NOMO-1 treated with DMSO at 0.1 percent for 48 hours (cell line): ENCODE measurements at regions not wholly inside any gene's neighbourhood (a gene's known extent, or its start where the extent isn't known, plus 50 kb on each side); places are given as distances from the start of the nearest gene placed in this dataset.

Experiments used
- DNase-seq: peaks from one replicate; lab custom pipeline; 2025; ENCODE audit not compliant: unreplicated experiment; lab: John Stamatoyannopoulos, UW

DNA sequence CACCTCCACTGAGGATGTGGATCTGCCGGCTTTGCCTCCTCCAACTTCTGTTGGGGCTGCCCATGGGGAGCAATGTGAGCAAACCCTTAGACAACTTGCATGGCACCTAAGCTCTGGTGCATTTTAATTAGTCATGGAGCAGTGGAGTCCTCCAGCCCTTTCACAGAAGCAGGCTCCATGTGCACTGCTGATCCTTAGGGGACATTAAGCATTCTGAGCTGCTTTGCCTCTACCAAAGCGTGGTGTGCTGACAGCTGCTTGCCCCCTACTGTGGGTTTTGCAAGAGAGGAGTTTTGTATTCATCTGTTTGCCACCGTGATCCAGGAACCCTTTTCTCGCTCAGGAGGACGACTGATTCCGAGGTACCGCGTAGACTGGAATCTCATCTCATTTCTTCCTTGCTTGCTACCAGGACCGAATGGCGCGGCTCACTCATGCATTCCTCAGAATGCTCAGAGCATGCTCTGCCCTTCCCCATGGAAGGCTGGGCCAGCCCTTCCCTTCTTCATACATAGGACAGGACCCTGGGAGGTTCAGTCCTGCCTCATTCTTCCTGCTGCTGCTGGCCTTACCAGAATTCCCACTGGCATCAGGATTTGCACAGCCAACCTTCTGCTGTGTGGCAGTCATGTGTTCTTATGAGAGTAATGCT is 432.5 kb downstream of the GADD45G start:
- DNase-seq: no peak

DNA sequence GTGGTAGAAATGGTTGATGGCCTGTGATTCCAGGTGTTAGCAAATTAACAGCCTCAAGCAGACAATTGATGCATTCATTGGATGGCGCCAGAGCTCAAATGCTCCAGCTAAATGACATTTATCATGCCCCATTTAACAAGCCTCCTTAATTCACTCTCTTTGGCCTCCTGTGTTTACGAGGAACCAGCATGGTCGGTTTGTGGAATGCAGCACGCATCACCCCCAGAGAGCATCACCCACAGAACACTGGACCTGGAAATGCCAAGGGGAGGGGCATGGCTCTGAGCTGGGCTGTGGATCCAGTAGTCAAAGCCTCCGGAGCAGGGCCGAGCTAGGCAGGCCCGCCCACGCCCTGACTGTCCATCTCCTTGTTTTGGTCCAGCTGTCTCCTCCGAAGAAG is 434.0 kb downstream of the GADD45G start:
- no peak for DNase-seq

DNA sequence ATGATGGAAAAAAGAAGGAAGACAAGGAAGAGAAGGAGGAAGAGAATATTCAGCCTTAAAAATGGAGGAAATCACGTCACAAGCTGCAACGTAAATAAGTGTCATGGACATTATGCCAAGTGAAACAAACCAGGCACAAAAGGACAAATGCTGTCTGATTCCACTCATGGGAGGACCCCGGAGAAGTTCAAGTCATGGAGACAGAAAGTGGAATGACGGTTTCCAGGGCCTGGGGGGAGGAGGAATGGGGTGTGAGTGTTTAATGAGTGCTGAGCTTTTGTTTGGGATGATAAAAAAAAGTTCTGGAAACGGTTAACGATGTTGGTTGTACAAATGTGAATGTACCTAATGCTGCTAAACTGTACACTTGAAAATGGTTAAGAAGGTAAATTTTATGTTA is 439.5 kb downstream of the GADD45G start:
- no peak for DNase-seq

DNA sequence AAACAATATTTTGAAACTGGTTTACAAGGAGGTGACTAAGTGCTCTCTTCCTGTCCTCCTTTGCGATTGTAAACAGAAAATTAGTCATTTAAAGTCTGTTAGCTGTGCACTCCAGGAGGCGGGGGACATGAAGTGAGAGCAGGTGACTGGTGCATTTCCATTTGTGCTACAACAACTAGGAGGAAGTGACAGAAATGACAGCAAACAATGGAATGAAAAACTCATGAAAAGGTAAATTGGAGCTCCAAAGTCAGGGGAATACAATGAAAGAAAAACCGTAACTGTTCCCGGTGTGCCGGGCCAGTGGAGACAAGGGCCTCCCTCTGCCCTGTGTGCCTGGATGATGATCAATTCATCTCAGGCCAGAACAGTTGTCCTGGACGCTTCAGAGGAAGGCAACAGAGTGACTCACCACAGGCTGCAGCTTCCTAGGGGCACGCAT is 439.9 kb downstream of the GADD45G start:
- DNase-seq: peak; percentile 12

DNA sequence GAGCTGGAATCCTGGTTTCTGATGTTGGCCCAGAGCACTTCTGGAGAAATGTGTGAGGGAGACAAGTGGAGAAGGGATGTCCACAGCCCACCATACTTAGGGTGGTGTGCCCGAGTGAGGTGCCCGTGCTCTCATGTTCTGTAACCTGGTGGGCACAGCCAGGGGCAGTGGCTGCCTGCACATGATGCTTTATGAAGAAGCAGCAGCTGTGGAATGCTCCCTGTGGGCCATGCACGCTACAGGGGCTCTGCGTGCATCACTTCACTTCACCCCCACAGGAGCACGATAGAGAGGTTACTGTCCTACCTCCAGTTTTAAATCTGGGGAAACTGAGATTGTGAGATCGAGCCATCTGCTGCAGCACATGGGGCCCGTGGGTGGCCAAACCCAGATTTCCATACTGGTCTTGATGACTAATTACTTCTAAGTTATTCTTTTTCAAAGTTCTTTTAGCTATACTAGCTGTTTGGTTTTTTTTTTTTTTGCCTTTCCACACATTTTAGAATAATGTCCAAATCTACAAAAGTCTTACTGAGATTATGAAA is 441.6 kb downstream of the GADD45G start:
- no peak for DNase-seq

DNA sequence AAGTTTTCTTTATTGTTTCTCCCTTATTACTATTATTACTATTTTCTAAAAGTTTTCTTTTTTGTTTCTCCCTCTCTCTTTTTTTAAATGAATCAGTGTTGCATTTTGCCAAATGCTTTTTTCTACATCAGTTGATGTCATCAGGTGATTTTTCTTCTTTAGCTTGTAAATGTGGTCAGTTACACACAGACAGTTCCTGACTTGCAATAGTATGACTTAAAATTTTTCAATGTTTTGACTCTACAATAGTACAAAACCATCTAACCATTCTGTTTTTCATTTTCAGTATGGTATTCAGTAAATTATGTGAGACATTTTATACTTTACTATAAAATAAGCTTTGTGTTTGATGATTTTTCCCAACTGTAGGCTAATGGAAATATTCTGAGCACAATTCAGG is 443.0 kb downstream of the GADD45G start:
- no peak for DNase-seq

DNA sequence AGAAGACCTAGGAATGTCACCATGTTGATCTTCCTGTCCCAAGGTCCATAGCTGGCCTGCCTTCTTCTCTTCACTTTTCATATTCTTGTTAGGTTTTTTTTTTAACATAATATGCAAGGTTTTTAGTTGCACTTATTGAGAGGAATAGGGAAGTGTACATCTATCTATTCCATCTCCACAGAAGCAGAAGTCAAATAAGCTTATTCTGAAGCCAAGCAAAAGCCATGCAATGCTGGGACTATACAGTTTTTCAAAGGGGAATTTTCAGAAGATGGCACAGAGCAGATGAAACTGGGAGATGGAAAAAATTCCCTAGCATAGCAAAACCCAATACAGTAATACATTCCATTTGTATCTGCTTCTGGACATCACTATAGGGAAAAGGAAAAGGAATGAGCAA is 447.6 kb downstream of the GADD45G start:
- DNase-seq: no peak

DNA sequence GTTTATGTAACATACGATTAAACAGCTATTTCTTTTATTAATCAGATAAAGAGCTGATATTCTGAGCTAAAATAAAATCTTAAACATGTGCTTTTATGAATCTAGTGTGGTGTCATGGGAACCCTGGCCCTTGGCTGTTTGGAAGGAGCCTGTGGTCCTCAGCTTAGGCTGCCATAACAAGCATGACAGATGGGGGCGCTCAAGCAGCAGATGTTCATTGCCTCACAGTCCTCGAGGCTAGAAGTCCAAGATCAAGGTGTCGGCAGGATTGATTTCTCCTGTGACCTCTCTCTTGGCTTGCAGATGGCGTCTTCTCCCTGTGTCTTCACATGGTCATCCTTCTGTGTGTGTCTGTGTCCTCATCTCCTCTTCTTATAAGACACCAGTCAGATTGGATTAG is 448.2 kb downstream of the GADD45G start:
- DNase-seq: no peak

DNA sequence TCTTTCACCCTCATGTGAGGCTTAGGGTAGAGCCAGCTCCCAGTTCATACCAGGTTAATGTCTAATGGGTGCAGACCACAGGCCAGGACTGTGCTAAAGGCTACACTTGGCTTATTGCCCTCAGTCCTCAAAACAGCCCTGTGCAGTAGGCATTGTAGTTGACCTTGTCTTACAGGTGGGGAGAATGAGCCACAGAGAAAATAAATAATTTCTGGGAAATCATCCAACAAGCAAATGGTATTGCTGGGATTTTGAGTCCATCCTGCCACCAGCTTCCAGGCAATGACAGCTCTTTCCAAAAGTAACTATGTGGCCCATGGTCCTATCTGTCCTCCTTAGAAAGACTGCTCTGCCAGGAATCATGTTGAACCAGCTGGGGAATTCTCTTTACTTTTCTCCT is 450.0 kb downstream of the GADD45G start:
- DNase-seq: no peak

DNA sequence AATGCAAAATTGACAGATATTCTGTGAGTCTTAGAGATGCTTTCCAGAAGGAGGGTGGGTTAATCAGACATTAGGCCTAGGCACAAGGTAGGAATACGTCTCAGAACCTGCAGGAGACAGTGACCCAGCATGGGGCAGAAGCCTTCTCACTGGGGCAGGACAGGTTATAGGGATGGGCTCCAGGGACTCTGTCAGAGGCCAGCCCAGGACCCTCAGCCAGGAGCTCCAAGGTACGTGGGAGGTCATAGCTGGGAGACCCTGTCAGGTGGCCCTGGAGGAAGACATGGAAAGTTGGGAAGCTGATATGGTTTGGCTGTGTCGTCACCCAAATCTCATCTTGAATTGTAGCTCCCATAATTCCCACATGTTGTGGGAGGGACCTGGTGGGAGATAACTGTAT is 450.4 kb downstream of the GADD45G start:
- no peak for DNase-seq

DNA sequence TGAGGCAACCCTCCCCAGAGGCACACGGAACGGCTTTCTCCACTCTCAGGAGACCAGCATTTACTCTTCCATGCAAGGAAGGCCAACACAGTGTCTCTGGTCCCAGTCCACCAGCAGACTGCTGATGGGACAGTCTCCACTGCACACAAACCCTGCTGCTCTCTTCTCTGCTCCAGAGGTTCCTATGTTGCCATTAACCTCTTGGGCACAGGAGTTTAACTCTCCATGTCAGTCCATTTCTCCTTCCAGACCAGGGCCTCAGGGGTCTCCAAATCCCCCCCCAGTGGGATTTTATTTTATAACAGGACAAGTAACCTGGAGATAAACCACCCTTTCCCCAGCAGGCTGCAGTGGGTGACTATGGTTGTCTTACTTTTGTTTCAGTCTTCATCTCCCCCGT is 452.5 kb downstream of the GADD45G start:
- DNase-seq: no peak

DNA sequence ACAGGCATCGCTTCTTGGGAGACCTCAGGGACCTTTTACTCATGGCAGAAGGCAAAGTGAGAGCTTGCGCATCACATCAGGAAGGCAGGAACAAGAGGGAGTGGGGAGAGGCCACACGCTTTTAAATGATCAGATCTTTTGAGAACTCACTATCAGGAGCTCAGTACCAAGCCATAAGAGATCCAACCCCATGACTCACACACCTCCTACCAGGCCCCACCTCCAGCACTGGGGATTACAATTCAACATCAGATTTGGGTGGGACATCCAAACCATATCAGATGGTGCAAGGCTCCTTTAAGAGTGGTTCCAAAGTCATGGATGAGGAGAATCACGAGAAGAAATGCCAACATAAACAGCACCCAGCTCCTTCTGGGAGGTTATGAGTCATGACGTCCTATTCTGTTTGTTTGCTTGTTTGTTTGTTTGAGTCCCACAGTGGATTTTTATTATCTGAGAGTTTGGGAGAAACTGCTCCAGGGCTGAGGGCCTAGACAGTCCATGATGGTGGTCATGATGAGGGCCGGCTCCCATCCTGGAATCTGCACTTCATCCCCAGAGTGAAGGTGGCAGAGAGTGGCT is 453.5 kb downstream of the GADD45G start:
- DNase-seq: no peak

DNA sequence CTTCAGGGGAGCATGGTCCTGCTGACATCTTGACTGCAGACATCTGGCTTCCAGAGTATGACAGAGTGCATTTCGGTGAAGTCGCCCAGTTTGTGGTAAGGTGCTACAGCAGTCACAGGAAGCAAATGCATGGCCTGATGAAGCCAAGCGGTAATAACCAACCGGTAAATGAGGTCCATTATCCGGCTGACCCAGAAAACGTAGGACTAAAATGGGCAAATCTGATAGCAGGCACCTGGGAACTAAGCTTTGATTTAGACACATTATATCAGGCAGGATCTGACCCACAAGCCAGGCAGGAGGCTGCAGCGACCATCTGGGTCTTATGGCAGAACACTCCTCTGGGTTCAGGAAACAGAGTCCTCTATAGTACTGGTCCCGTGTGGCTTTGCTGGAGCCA is 454.6 kb downstream of the GADD45G start:
- DNase-seq: no peak

DNA sequence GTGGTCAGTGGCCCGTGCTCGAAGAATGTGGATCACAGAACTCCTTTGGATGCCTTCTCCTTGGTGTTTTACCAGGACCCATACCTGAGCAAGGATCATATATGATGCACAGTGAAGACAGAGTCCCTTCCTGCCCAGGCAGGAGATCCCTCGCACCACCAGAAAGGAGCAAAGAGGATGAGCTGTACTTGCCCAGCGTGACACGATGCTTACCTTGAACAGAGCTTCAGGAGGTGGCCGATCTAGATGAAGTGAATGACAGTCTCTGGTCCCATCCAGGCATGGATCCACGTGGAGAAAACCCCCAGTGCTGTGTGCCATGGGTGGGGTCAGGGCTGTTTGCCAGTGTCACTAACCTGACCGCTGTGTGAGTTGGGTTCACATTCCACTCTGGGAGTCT is 455.4 kb downstream of the GADD45G start:
- no peak for DNase-seq

DNA sequence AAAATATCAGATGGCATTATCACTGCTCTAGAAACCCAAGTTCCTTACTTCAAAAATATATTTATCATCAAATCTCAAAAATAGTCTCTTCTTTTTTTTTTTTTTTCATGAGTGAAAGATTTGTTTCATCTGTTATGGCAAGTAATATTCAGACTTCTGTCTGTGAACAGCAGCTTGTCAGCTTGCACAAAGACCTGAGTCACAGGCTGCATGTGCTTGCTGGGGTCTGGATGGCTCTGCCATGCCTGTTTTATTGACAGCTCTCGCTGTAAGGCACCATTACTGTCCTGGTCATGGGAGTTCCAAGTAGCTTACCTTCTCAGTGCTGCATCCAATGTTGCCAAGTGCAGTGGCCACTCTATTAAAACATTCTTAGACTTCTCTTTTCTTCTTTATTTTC is 456.4 kb downstream of the GADD45G start:
- no peak for DNase-seq

DNA sequence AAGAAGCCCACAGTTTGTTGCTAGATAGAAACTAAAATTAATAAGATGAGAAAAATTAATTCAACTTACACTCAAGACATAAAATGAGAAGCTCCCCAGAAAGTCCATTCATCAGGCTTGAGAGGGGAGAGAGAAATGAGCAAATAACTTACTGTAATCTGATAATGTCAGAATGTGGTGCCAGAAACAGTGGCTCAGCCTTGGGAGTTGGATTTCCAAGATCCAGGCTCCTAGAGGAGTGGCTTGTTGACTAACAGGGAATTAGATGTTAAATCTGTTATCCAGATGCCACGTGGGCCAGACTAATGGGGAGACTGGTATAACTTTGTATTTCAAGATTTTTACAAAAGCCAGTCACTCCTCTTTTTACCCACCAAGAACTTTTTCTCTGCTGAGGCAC is 458.2 kb downstream of the GADD45G start:
- no peak for DNase-seq

DNA sequence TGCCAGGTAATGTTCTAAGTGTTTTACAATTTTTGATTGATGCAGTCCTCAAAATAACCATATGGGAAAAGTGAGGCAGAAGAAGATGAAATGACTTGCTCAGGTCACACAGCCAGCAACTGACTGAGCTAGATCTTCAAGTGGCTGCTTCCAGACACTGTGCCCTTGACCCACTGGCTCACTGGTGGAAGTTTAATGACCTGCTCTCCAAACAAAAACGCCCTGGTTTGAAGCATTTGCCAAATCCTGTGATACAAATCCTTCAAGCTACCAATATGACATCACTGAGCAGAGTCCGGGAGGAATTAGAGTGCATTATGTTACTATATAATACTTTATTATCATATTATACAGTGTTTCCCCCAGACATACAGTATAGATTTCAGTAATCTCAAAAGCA is 459.4 kb downstream of the GADD45G start:
- DNase-seq: no peak

DNA sequence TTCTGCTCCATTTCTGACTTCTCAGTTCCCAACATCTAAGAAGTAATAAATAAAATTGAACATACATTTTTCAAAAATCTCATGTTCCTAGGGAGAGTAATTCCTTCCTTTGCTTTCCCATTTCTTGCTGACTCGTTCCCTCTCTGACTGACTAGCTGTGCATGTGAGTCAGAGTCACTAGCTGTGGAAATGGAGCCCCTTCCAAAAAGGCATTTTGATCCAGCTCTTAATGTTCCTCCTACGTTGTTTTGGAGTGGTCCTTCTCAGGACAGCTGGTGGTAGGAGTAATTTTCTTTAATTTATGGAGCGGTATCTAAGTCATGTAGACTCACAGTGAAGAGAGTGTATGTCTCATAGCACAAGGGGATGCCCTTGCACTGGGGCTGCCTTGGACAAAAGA is 460.2 kb downstream of the GADD45G start:
- DNase-seq: no peak

DNA sequence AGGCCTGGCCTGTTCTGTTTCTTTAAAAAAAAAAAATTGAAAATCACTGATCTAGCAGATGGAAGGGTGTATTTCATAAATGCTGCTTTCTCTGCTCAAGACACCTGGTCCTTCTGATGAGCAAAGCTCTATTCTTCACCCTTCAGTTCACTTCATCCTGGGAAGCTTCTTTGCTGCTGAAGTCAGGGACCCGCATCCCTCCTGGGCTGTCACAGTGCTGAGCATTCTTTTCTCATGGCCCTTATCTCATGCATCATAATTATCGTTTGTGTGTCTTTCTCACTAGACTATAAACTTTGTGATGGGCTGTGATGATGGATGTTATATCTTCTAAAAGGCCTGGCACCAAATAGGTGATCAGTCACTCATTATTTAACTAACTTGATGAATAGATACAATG is 461.0 kb downstream of the GADD45G start:
- DNase-seq: no peak

DNA sequence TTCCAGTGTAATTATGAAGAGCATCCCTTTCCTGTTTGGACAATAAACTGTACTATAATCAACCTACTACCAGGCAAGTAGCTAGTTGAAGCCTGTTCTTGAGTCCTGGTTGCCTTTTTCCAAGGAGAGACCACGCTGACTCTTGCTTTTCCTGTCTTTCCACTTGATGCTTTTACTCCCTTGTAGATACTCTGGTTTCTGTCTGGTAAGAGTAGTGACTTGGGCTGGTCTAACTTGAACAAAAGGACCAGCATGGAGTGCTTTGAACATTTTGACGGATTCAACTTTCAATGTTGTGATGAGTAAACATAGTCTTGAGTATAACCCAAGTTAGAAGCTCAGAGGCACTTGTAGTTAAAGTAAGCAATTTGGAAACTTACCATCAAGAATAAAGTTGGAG is 464.3 kb downstream of the GADD45G start:
- DNase-seq: no peak

DNA sequence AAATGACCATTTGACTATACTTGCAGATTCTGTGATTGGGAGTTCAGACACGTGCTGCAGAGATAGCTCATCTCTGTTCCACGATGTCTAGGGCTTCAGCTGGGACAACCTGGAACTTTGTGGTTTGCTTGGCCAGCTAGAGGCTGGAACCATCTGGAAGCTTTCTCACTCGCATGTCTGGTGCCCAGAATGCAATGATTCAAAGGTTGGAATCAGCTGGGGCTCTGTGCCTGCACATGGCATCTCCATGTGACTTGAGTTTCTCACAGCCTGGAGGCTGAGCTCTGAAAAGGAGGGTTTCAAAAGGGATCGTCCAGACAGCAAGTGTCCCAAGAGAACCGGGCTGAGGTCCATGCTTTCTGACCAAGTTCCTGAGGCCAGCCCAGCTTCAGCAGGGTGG is 465.2 kb downstream of the GADD45G start:
- no peak for DNase-seq

DNA sequence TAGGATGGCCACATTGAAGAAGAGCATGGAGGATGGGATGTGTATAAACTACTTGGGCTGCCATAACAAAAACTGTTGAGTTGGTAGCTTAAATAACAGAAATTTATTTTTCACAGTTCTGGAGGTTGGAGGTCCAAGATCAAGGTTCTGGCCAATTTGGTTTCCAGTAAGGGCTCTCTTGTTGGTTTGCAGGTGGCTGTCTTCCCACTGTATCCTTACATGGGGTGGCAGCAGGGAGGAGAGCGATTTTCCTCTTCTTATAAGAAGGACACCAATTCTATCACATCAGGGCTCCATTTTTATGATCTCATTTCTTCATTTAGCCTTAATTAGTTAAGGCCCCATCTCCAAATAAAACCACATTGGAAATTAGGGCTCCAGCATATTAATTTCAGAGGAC is 465.7 kb downstream of the GADD45G start:
- DNase-seq: no peak
